ENCODE measurements at regions not wholly inside any gene's neighbourhood (a gene's known extent, or its start where the extent isn't known, plus 50 kb on each side); places are given as distances from the start of the nearest gene placed in this dataset.
A peak's percentile ranks its signal among the peaks of the same experiment; 100 is the strongest.

GRCh38 chr13:29903543-29903942, 53.1 kb upstream of the UBL3 start:
- no peak for DNase-seq (ENCODE audit: low read depth)

- no peak for DNase-seq (ENCODE audit: low read depth)
Observed at GRCh38 chr13:29902632-29903305, 52.4 kb upstream of the UBL3 start.

GRCh38 chr13:29901710-29902631, 51.6 kb upstream of the UBL3 start:
- peak; percentile 96 for DNase-seq (ENCODE audit: low read depth)
